ENCODE measurements at regions not wholly inside any gene's neighbourhood (a gene's known extent, or its start where the extent isn't known, plus 50 kb on each side); places are given as distances from the start of the nearest gene placed in this dataset.

- CTCF ChIA-PET, result no interaction called here
- no peak overlapping the region for H2AFZ ChIP-seq
- no peaks in the 10 kb centered on the region for H4K20me1 ChIP-seq (ENCODE audit: insufficient read depth)
- 0 out of 2 replicates have a peak, but pooled peaks cover 3% of the 10 kb centered on the region for H3K9me3 ChIP-seq (ENCODE audit: insufficient read depth, low read depth)
- no peak overlapping the region for H3K4me3 ChIP-seq
- no peak for DNase-seq
- POLR2A ChIA-PET (ENCODE audit: unreplicated experiment), result no interaction called here
- H3K4me2 ChIP-seq, result no peak overlapping the region
- H3F3A ChIP-seq (ENCODE audit: insufficient read depth, low read depth), result no peaks in the 10 kb centered on the region; the same call in 1 of the 2 replicates
- no peak for TF ChIP-seq CTCF (conservative IDR thresholded peaks at IDR 0.05)
- no peak for TF ChIP-seq EZH2 (IDR thresholded peaks at IDR 0.05; ENCODE audit: low read depth)
- H3K36me3 ChIP-seq (ENCODE audit: low read depth), result no peaks in the 10 kb centered on the region
- H3K4me1 ChIP-seq (replicated peaks; ENCODE audit: insufficient read depth), result no peaks in the 10 kb centered on the region
- no TSS peak for BruUV-seq (replicated peaks)
- no peak overlapping the region for H3K27ac ChIP-seq
- intact Hi-C loops (cut with micrococcal nuclease; ENCODE audit: unreplicated experiment), result no loop called here
- peaks cover 35% of the 10 kb centered on the region for H3K27me3 ChIP-seq (ENCODE audit: insufficient read depth, low read depth)
- H3K79me2 ChIP-seq (ENCODE audit: low read depth), result no peaks in the 10 kb centered on the region
- no peaks in the 10 kb centered on the region for H3K9me2 ChIP-seq (ENCODE audit: insufficient read depth)
Measured at GRCh38 chr5:37933576-37933975, 93.7 kb upstream of the GDNF start.

- Histone ChIP-seq H4K20me1 (ENCODE audit: insufficient read depth) (no peaks in the 10 kb centered on the region), H2AFZ (no peak overlapping the region), H3F3A (ENCODE audit: insufficient read depth, low read depth) (no peaks in the 10 kb centered on the region; the same call in 1 of the 2 replicates), H3K36me3 (ENCODE audit: low read depth) (no peaks in the 10 kb centered on the region), H3K4me3 (no peak overlapping the region), H3K27me3 (ENCODE audit: insufficient read depth, low read depth) (peaks cover 38% of the 10 kb centered on the region), H3K9me2 (ENCODE audit: insufficient read depth) (no peaks in the 10 kb centered on the region), H3K4me1 (replicated peaks; ENCODE audit: insufficient read depth) (no peaks in the 10 kb centered on the region), H3K27ac (no peak overlapping the region), H3K9me3 (ENCODE audit: insufficient read depth, low read depth) (0 out of 2 replicates have a peak, but pooled peaks cover 3% of the 10 kb centered on the region), H3K79me2 (ENCODE audit: low read depth) (no peaks in the 10 kb centered on the region), H3K4me2 (no peak overlapping the region)
- ChIA-PET POLR2A (ENCODE audit: unreplicated experiment) (no interaction called here), CTCF (no interaction called here)
- no peak for TF ChIP-seq EZH2 (IDR thresholded peaks at IDR 0.05; ENCODE audit: low read depth)
- intact Hi-C loops (cut with micrococcal nuclease; ENCODE audit: unreplicated experiment), result no loop called here
- no peak for DNase-seq
- BruUV-seq (replicated peaks), result no TSS peak
Measured at GRCh38 chr5:37932450-37932849, 92.6 kb upstream of the GDNF start.

GRCh38 chr5:37931541-37931940, 91.7 kb upstream of the GDNF start:
- no peaks in the 10 kb centered on the region for H3K36me3 ChIP-seq (ENCODE audit: low read depth)
- intact Hi-C loops (cut with micrococcal nuclease; ENCODE audit: unreplicated experiment), result no loop called here
- BruUV-seq (replicated peaks), result no TSS peak
- POLR2A ChIA-PET (ENCODE audit: unreplicated experiment), result no interaction called here
- H3K9me2 ChIP-seq (ENCODE audit: insufficient read depth), result no peaks in the 10 kb centered on the region
- H3K9me3 ChIP-seq (ENCODE audit: insufficient read depth, low read depth), result 0 out of 2 replicates have a peak, but pooled peaks cover 3% of the 10 kb centered on the region
- H4K20me1 ChIP-seq (ENCODE audit: insufficient read depth), result no peaks in the 10 kb centered on the region
- H3K27ac ChIP-seq, result no peak overlapping the region
- CTCF ChIA-PET, result interaction anchor here (0.6 kb wide), 2 partner anchors 32 to 506 kb away, joined by 3 to 10 read pairs; no protein-coding TSS in a partner anchor
- no peak overlapping the region for H3K4me3 ChIP-seq
- no peak overlapping the region for H3K4me2 ChIP-seq
- no peaks in the 10 kb centered on the region; the same call in 1 of the 2 replicates for H3F3A ChIP-seq (ENCODE audit: insufficient read depth, low read depth)
- no peak for DNase-seq
- peaks cover 38% of the 10 kb centered on the region for H3K27me3 ChIP-seq (ENCODE audit: insufficient read depth, low read depth)
- H3K79me2 ChIP-seq (ENCODE audit: low read depth), result no peaks in the 10 kb centered on the region
- no peaks in the 10 kb centered on the region for H3K4me1 ChIP-seq (replicated peaks; ENCODE audit: insufficient read depth)
- H2AFZ ChIP-seq, result no peak overlapping the region
- TF ChIP-seq CTCF (conservative IDR thresholded peaks at IDR 0.05) (no peak), EZH2 (IDR thresholded peaks at IDR 0.05; ENCODE audit: low read depth) (no peak)

- no peaks in the 10 kb centered on the region for H3K9me2 ChIP-seq (ENCODE audit: insufficient read depth)
- no peak overlapping the region for H3K4me2 ChIP-seq
- no peaks in the 10 kb centered on the region; the same call in 1 of the 2 replicates for H3F3A ChIP-seq (ENCODE audit: insufficient read depth, low read depth)
- no peaks in the 10 kb centered on the region for H3K36me3 ChIP-seq (ENCODE audit: low read depth)
- no peak overlapping the region for H3K27ac ChIP-seq
- DNase-seq, result no peak
- 0 out of 2 replicates have a peak, but pooled peaks cover 3% of the 10 kb centered on the region for H3K9me3 ChIP-seq (ENCODE audit: insufficient read depth, low read depth)
- ChIA-PET POLR2A (ENCODE audit: unreplicated experiment) (no interaction called here), CTCF (no interaction called here)
- TF ChIP-seq CTCF (conservative IDR thresholded peaks at IDR 0.05), result no peak
- no peak for TF ChIP-seq EZH2 (IDR thresholded peaks at IDR 0.05; ENCODE audit: low read depth)
- no peak overlapping the region for H3K4me3 ChIP-seq
- H4K20me1 ChIP-seq (ENCODE audit: insufficient read depth), result no peaks in the 10 kb centered on the region
- intact Hi-C loops (cut with micrococcal nuclease; ENCODE audit: unreplicated experiment), result no loop called here
- H3K27me3 ChIP-seq (ENCODE audit: insufficient read depth, low read depth), result peaks cover 39% of the 10 kb centered on the region; the same call in 1 of the 2 replicates
- BruUV-seq (replicated peaks), result no TSS peak
- no peaks in the 10 kb centered on the region for H3K79me2 ChIP-seq (ENCODE audit: low read depth)
- no peak overlapping the region for H2AFZ ChIP-seq
- H3K4me1 ChIP-seq (replicated peaks; ENCODE audit: insufficient read depth), result no peaks in the 10 kb centered on the region
Measured at GRCh38 chr5:37930350-37930749, 90.5 kb upstream of the GDNF start.

Data from PC-9 (cell line).